A549 (cell line): ENCODE measurements at regions not wholly inside any gene's neighbourhood (a gene's known extent, or its start where the extent isn't known, plus 50 kb on each side); places are given as distances from the start of the nearest gene placed in this dataset.

Experiments used
- ATAC-seq, 2 experiments: fragments of 200-7000 bp in 1 of 2; fragments of >200 bp in 1 of 2; cut with Nextera tagmentation in 1 of 2; cut with Tn5 transposase in 1 of 2; 3 replicates each; pipeline versions ENCODE4 v1.8.0 to v1.9.1; 2018 to 2020; ENCODE audit warnings: mild to moderate bottlenecking in 1 of 2, moderate library complexity in 1 of 2
- CTCF ChIA-PET: fragments of 300-600 bp; sonication (Branson Sonifier 250); formaldehyde crosslinking; extraction: SDS; loops from one replicate; lab custom pipeline; 2021; ENCODE audit warnings: antibody characterized with exemption, inconsistent platforms; lab: Yijun Ruan, JAX
- POLR2A ChIA-PET: fragments of 350-600 bp; formaldehyde crosslinking; extraction: SDS; loops from one replicate; lab custom pipeline; 2021; ENCODE audit warnings: antibody characterized with exemption, inconsistent platforms; lab: Yijun Ruan, JAX
- DNase-seq, 2 experiments: peaks; one replicate each; pipeline versions ENCODE4 v3.0.0 to v3.0.0-alpha.2; 2011 to 2016; ENCODE audit warnings: low read depth in 1 of 2, low spot score in 1 of 2
- FAIRE-seq: peaks from 2 replicates; lab custom pipeline; 2011; peaks lifted over from hg19 to GRCh38; lab: Jason Lieb, UNC
- H3K27ac ChIP-seq, 2 experiments: fragments of >200 bp; sonication (Bioruptor Twin); formaldehyde crosslinking; 3 replicates each; pipeline ENCODE4 v1.5.1; 2016 to 2017
- H3K4me1 ChIP-seq: fragments of >200 bp; sonication (Bioruptor Twin); formaldehyde crosslinking; 3 replicates; pipeline ENCODE4 v1.6.1; 2016
- H3K4me2 ChIP-seq: fragments of >200 bp; sonication (Bioruptor Twin); formaldehyde crosslinking; 3 replicates; pipeline ENCODE4 v1.6.1; 2016
- H3K4me3 ChIP-seq: fragments of >200 bp; sonication (Bioruptor Twin); formaldehyde crosslinking; 3 replicates; pipeline ENCODE4 v1.5.1; 2016
- H3K9me3 ChIP-seq: fragments of >200 bp; sonication (Bioruptor Twin); formaldehyde crosslinking; 3 replicates; pipeline ENCODE4 v1.6.1; 2016
- ATOH8 ChIP-seq: fragments of 250-450 bp; sonication (Bioruptor Pico); IDR thresholded peaks from 2 replicates; pipeline ENCODE4 v1.5.0; 2020; ENCODE audit warnings: low read depth, mild to moderate bottlenecking, moderate library complexity
- CEBPB ChIP-seq, 2 experiments: fragments of >200 bp in 1 of 2; sonication (Bioruptor Twin) in 1 of 2; formaldehyde crosslinking in 1 of 2; IDR thresholded peaks; 2 replicates each; pipeline ENCODE4 v1.6.1; 2012 to 2016
- CHD2 ChIP-seq: fragments of 150-350 bp; IDR thresholded peaks from 2 replicates; pipeline ENCODE4 v1.6.1; 2014; ENCODE audit warnings: low read length; ENCODE audit not compliant: partially characterized antibody
- EHMT2 ChIP-seq: fragments of 200-600 bp; sonication (generic); IDR thresholded peaks from 2 replicates; pipeline ENCODE4 v1.6.1; 2016; ENCODE audit warnings: antibody characterized with exemption, low read depth, mild to moderate bottlenecking, moderate library complexity
- FOXS1 ChIP-seq: fragments of 250-450 bp; sonication (Bioruptor Pico); IDR thresholded peaks from 2 replicates; pipeline ENCODE4 v1.5.0; 2020; ENCODE audit warnings: mild to moderate bottlenecking, moderate library complexity
- HES2 ChIP-seq: fragments of >200 bp; sonication (Bioruptor Twin); formaldehyde crosslinking; IDR thresholded peaks from 2 replicates; pipeline ENCODE4 v1.6.1; 2016
- HOXB13 ChIP-seq: fragments of 250-450 bp; sonication (Bioruptor Pico); IDR thresholded peaks from 2 replicates; pipeline ENCODE4 v1.5.0; 2020; ENCODE audit warnings: low read depth, mild to moderate bottlenecking, moderate library complexity
- JUN ChIP-seq, 2 experiments: fragments of >200 bp; sonication (Bioruptor Twin); formaldehyde crosslinking; IDR thresholded peaks; 2 replicates in 1 of 2; 3 replicates in 1 of 2; pipeline ENCODE4 v1.6.1; 2016 to 2017
- KDM5A ChIP-seq: fragments of 200-600 bp; sonication (generic); IDR thresholded peaks from 2 replicates; pipeline ENCODE4 v1.6.1; 2016; ENCODE audit warnings: antibody characterized with exemption, mild to moderate bottlenecking
- NR3C1 ChIP-seq: fragments of >200 bp; sonication (Bioruptor Twin); formaldehyde crosslinking; IDR thresholded peaks from 3 replicates; pipeline ENCODE4 v1.6.1; 2017
- POLR2AphosphoS2 ChIP-seq: conservative IDR thresholded peaks from 2 replicates; pipeline ENCODE4 v1.6.1; 2012; ENCODE audit warnings: low read length, improper control_type of control experiment, inconsistent platforms
- RCOR1 ChIP-seq: fragments of 150-350 bp; IDR thresholded peaks from 2 replicates; pipeline ENCODE4 v1.6.1; 2014; ENCODE audit warnings: antibody characterized with exemption, low read length, low read depth
- SREBF2 ChIP-seq: fragments of 450-650 bp; IDR thresholded peaks from 2 replicates; pipeline ENCODE4 v1.6.1; 2014; ENCODE audit warnings: mild to moderate bottlenecking, moderate library complexity
- ZFP36 ChIP-seq: fragments of 450-650 bp; IDR thresholded peaks from 2 replicates; pipeline ENCODE4 v1.6.1; 2014; ENCODE audit warnings: borderline replicate concordance; ENCODE audit not compliant: partially characterized antibody
- WGBS: methylation state at CpG from one replicate; pipeline ENCODE4 v1.1.6; 2017; ENCODE audit errors: missing lambda C conversion rate; 5-methylcytosine and 5-hydroxymethylcytosine counted together
- TF ChIP-seq, protein P1 (sequence below): fragments of 250-450 bp; sonication (Bioruptor Pico); IDR thresholded peaks from 2 replicates; pipeline ENCODE4 v1.5.0; 2021; ENCODE audit warnings: mild to moderate bottlenecking, moderate library complexity, borderline replicate concordance
- TF ChIP-seq, protein P2 (sequence below): IDR thresholded peaks from 2 replicates; pipeline ENCODE4 v1.6.1; 2012; ENCODE audit warnings: low read depth, borderline replicate concordance

DNA sequence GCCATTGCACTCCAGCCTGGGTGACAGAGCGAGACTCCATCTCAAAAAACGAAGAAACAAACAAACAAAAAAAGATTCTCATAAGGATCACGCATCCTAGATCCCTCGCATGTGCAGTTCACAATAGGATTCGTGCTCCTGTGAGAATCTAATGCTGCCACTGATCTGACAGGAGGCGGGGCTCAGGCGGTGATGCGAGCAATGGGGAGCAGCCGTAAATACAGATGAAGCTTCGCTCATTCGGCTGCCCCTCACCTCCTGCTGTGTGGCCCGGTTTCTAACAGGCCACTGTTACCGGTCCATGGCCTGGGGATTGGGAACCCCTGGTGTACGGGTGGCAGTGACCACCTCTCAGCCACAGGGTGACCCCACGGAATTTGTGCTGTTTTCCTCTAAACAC is 98.2 kb upstream of the MRI1 start:
- CTCF ChIA-PET = no interaction called here

GRCh38 chr19:13665125-13665905 is 99.0 kb upstream of the MRI1 start:
- TF ChIP-seq ZFP36 = no peak
- TF ChIP-seq, protein P1, sequence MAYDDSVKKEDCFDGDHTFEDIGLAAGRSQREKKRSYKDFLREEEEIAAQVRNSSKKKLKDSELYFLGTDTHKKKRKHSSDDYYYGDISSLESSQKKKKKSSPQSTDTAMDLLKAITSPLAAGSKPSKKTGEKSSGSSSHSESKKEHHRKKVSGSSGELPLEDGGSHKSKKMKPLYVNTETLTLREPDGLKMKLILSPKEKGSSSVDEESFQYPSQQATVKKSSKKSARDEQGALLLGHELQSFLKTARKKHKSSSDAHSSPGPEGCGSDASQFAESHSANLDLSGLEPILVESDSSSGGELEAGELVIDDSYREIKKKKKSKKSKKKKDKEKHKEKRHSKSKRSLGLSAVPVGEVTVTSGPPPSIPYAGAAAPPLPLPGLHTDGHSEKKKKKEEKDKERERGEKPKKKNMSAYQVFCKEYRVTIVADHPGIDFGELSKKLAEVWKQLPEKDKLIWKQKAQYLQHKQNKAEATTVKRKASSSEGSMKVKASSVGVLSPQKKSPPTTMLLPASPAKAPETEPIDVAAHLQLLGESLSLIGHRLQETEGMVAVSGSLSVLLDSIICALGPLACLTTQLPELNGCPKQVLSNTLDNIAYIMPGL (CRISPR knock-in tag) = no peak
- TF ChIP-seq, all 56 proteins: peak for 0
- ChIA-PET POLR2A (no interaction called here), CTCF (no interaction called here)
- 55% methylated on average over 12 of the region's 12 CpGs for WGBS
- H3K4me2 ChIP-seq = no peak overlapping the region
- H3K4me3 ChIP-seq = no peak overlapping the region
- FAIRE-seq (no peak), DNase-seq (no peak), ATAC-seq (no peak)
- H3K9me3 ChIP-seq = no peaks in the 10 kb centered on the region
- H3K4me1 ChIP-seq = no peaks in the 10 kb centered on the region
- H3K27ac ChIP-seq = no peak overlapping the region

More for the DNA sequence above, 98.2 kb upstream of the MRI1 start:
- FAIRE-seq (no peak), DNase-seq (no peak), ATAC-seq (no peak)
- WGBS = 75% methylated on average over 15 of the region's 15 CpGs
- Histone ChIP-seq H3K27ac (no peak overlapping the region), H3K4me1 (no peaks in the 10 kb centered on the region), H3K4me3 (no peak overlapping the region), H3K4me2 (no peak overlapping the region), H3K9me3 (no peaks in the 10 kb centered on the region)
- no peak for TF ChIP-seq ATOH8 (CRISPR knock-in tag)
- no peak for TF ChIP-seq FOXS1 (CRISPR knock-in tag)
- TF ChIP-seq KDM5A = no peak
- TF ChIP-seq HES2 = no peak
- no peak for TF ChIP-seq SREBF2
- no peak for TF ChIP-seq JUN (IDR thresholded peaks at IDR 0.05)
- TF ChIP-seq CEBPB (IDR thresholded peaks at IDR 0.05) = no peak
- TF ChIP-seq, protein P2, sequence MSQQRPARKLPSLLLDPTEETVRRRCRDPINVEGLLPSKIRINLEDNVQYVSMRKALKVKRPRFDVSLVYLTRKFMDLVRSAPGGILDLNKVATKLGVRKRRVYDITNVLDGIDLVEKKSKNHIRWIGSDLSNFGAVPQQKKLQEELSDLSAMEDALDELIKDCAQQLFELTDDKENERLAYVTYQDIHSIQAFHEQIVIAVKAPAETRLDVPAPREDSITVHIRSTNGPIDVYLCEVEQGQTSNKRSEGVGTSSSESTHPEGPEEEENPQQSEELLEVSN = no peak
- no peak for TF ChIP-seq CHD2
- TF ChIP-seq, protein P1 (CRISPR knock-in tag) = no peak
- no peak for TF ChIP-seq NR3C1
- no peak for TF ChIP-seq POLR2AphosphoS2
- no peak for TF ChIP-seq HOXB13 (CRISPR knock-in tag)
- TF ChIP-seq RCOR1 = no peak
- no peak for TF ChIP-seq EHMT2
- POLR2A ChIA-PET = no interaction called here
